ENCODE measurements at regions not wholly inside any gene's neighbourhood (a gene's known extent, or its start where the extent isn't known, plus 50 kb on each side); places are given as distances from the start of the nearest gene placed in this dataset.
A peak's percentile ranks its signal among the peaks of the same experiment; 100 is the strongest.

GRCh38 chr5:68918306-68918705 is 175.5 kb upstream of the SLC30A5 start:
- Mint-ChIP-seq H3K4me1 (peaks cover 29% of the 10 kb centered on the region), H3K27ac (peak overlapping the region; percentile 65; the same call in 1 of the 2 replicates), H3K9me3 (peaks cover 63% of the 10 kb centered on the region), H3K36me3 (ENCODE audit: low read depth) (peaks cover 65% of the 10 kb centered on the region), H3K4me3 (no peak overlapping the region), H3K27me3 (ENCODE audit: insufficient read depth, low read depth, poor library complexity) (peaks cover 19% of the 10 kb centered on the region)
- Histone ChIP-seq H3K27me3 (ENCODE audit: insufficient read depth) (no peaks in the 10 kb centered on the region), H3K79me2 (replicated peaks; ENCODE audit: insufficient read depth) (no peaks in the 10 kb centered on the region), H3K4me3 (no peak overlapping the region), H3F3A (replicated peaks; ENCODE audit: low read depth) (peaks cover 11% of the 10 kb centered on the region), H3K36me3 (ENCODE audit: insufficient read depth) (peaks cover 7% of the 10 kb centered on the region), H4K20me1 (replicated peaks; ENCODE audit: insufficient read depth) (no peaks in the 10 kb centered on the region), H3K4me1 (ENCODE audit: insufficient read depth) (peaks cover 9% of the 10 kb centered on the region), H3K27ac (ENCODE audit: low read depth) (no peak overlapping the region), H3K9me2 (ENCODE audit: insufficient read depth) (peaks cover 8% of the 10 kb centered on the region), H3K4me2 (no peak overlapping the region), H2AFZ (no peak overlapping the region)
- ATAC-seq (no peak), DNase-seq (ENCODE audit: low spot score) (no peak)
- TF ChIP-seq STAT1 (IDR thresholded peaks at IDR 0.05; ENCODE audit: unreplicated experiment) (no peak), POLR2AphosphoS5 (IDR thresholded peaks at IDR 0.05; ENCODE audit: low read depth) (no peak), REST (IDR thresholded peaks at IDR 0.05; ENCODE audit: unreplicated experiment) (no peak), JUNB (IDR thresholded peaks at IDR 0.05; ENCODE audit: unreplicated experiment) (no peak), ZNF462 (CRISPR knock-in tag; IDR thresholded peaks at IDR 0.05) (no peak), CREB1 (CRISPR knock-in tag; IDR thresholded peaks at IDR 0.05; ENCODE audit: low read depth) (no peak), CTCF (conservative IDR thresholded peaks at IDR 0.05; ENCODE audit: low read depth in 2 of 2) (no peak), NANOG (IDR thresholded peaks at IDR 0.05; ENCODE audit: borderline replicate concordance) (no peak)

Measured in GM23338 (cell line).